B cell (primary cell): ENCODE measurements at regions not wholly inside any gene's neighbourhood (a gene's known extent, or its start where the extent isn't known, plus 50 kb on each side); places are given as distances from the start of the nearest gene placed in this dataset.

Experiments used
- ATAC-seq: fragments of 200-7000 bp; cut with Tn5 transposase; one replicate; pipeline ENCODE4 v1.10.0; 2021; ENCODE audit warnings: low read depth, mild to moderate bottlenecking, moderate number of reproducible peaks, moderate library complexity
- CTCF ChIA-PET: fragments of 350-600 bp; sonication (Branson Sonifier 250); formaldehyde crosslinking; loops from one replicate; lab custom pipeline; 2021; ENCODE audit warnings: antibody characterized with exemption, inconsistent platforms; lab: Charles Lee
- POLR2A ChIA-PET: fragments of 350-600 bp; sonication (Branson Sonifier 250); formaldehyde crosslinking; loops from one replicate; lab custom pipeline; 2021; ENCODE audit warnings: antibody characterized with exemption; lab: Charles Lee
- DNase-seq: peaks from one replicate; pipeline ENCODE4 v3.0.0; 2013
- H2AFZ ChIP-seq: 2 replicates; pipeline ENCODE4 v1.6.1; 2012; ENCODE audit warnings: mild to moderate bottlenecking, low read depth, low read length; ENCODE audit not compliant: insufficient read depth, poor library complexity, severe bottlenecking
- H3K27ac ChIP-seq, 2 donors: 1 replicate in 1 of 2; 2 replicates in 1 of 2; pipeline ENCODE4 v1.5.1; 2012 to 2013; ENCODE audit warnings: low read length in 2 of 2, mild to moderate bottlenecking in 2 of 2, moderate library complexity in 1 of 2
- H3K27me3 ChIP-seq, 4 experiments: fragments of 200-600 bp in 1 of 4; sonication (generic) in 1 of 4; replicated peaks in 1 of 4; 1 replicate in 2 of 4; 2 replicates in 2 of 4; pipeline versions ENCODE4 v1.6.1 to v1.7.0; 2013 to 2016; ENCODE audit warnings: low read length in 3 of 4, mild to moderate bottlenecking in 2 of 4, mixed read lengths in 1 of 4, moderate library complexity in 1 of 4; ENCODE audit not compliant: insufficient read depth in 4 of 4, control insufficient read depth in 3 of 4; ENCODE audit errors: control extremely low read depth in 1 of 4
- H3K36me3 ChIP-seq, 2 experiments: replicated peaks in 1 of 2; 1 replicate in 1 of 2; 2 replicates in 1 of 2; pipeline versions ENCODE4 v1.6.1 to v1.7.1; 2013; ENCODE audit warnings: low read length in 1 of 2; ENCODE audit not compliant: insufficient read depth in 2 of 2, control insufficient read depth in 1 of 2; ENCODE audit errors: control extremely low read depth in 1 of 2, extremely low read depth in 1 of 2
- H3K4me1 ChIP-seq, 2 donors: fragments of 200-600 bp in 1 of 2; sonication (generic) in 1 of 2; 1 replicate in 1 of 2; 2 replicates in 1 of 2; pipeline versions ENCODE4 v1.5.1 to v1.6.1; 2013 to 2017; ENCODE audit warnings: low read length in 2 of 2; ENCODE audit not compliant: control insufficient read depth in 2 of 2, insufficient read depth in 2 of 2
- H3K4me2 ChIP-seq: replicated peaks from 2 replicates; pipeline ENCODE3; 2012; ENCODE audit warnings: mild to moderate bottlenecking, low read depth, low read length; ENCODE audit not compliant: poor library complexity, severe bottlenecking
- H3K4me3 ChIP-seq, 5 experiments: fragments of 200-600 bp in 1 of 5; sonication (generic) in 1 of 5; 1 replicate in 3 of 5; 2 replicates in 2 of 5; pipeline versions ENCODE4 v1.5.1 to v1.7.0; 2011 to 2016; ENCODE audit warnings: low read length in 4 of 5, mild to moderate bottlenecking in 4 of 5, low read depth in 2 of 5, control low read depth in 1 of 5, moderate library complexity in 1 of 5; ENCODE audit not compliant: insufficient read depth in 1 of 5; ENCODE audit errors: control extremely low read depth in 1 of 5, extremely low read depth in 1 of 5
- H3K79me2 ChIP-seq: fragments of 200-600 bp; sonication (generic); one replicate; pipeline ENCODE4 v1.6.0; 2016; ENCODE audit warnings: low read length; ENCODE audit not compliant: control insufficient read depth, insufficient read depth
- H3K9ac ChIP-seq: fragments of 200-600 bp; sonication (generic); 2 replicates; pipeline ENCODE4 v1.6.1; 2017; ENCODE audit warnings: mild to moderate bottlenecking, low read length, moderate library complexity
- H3K9me3 ChIP-seq, 3 donors: one replicate each; pipeline versions ENCODE4 v1.6.1 to v1.7.1; 2013; ENCODE audit warnings: low read length in 2 of 3; ENCODE audit not compliant: control insufficient read depth in 2 of 3, insufficient read depth in 1 of 3; ENCODE audit errors: control extremely low read depth in 1 of 3
- H4K20me1 ChIP-seq: 2 replicates; pipeline ENCODE4 v1.6.0; 2012; ENCODE audit warnings: mild to moderate bottlenecking, low read length; ENCODE audit not compliant: insufficient read depth, control insufficient read depth, poor library complexity, severe bottlenecking
- H3K27ac Mint-ChIP-seq: one replicate; pipeline ENCODE4 v1.8.0; 2021; ENCODE audit warnings: mixed read lengths
- H3K27me3 Mint-ChIP-seq: one replicate; pipeline ENCODE4 v1.8.0; 2021; ENCODE audit warnings: mixed read lengths
- H3K4me1 Mint-ChIP-seq: one replicate; pipeline ENCODE4 v1.8.0; 2021; ENCODE audit warnings: mixed read lengths
- H3K4me3 Mint-ChIP-seq: one replicate; pipeline ENCODE4 v1.8.0; 2021; ENCODE audit warnings: mixed read lengths
- H3K9me3 Mint-ChIP-seq: one replicate; pipeline ENCODE4 v1.8.0; 2022; ENCODE audit warnings: mixed read lengths; ENCODE audit not compliant: insufficient read depth
- EZH2 ChIP-seq: IDR thresholded peaks from 2 replicates; pipeline ENCODE4 v1.6.1; 2012; ENCODE audit warnings: borderline replicate concordance, low read depth, mild to moderate bottlenecking, moderate library complexity, low read length; ENCODE audit not compliant: insufficient read depth, poor library complexity, severe bottlenecking
- WGBS: methylation state at CpG from one replicate; pipeline ENCODE4 v1.1.5; 2013; ENCODE audit warnings: missing lambda C conversion rate; ENCODE audit not compliant: insufficient coverage; 5-methylcytosine and 5-hydroxymethylcytosine counted together
- intact Hi-C: fragments of 100-400 bp; cut with micrococcal nuclease; formaldehyde crosslinking; loops from one replicate; pipeline ENCODE4 v1.10.0; 2022
- TF ChIP-seq, protein P1 (sequence below): fragments of 200-600 bp; IDR thresholded peaks from one replicate; pipeline ENCODE4 v1.8.0; 2022; ENCODE audit warnings: antibody characterized with exemption, mild to moderate bottlenecking

DNA sequence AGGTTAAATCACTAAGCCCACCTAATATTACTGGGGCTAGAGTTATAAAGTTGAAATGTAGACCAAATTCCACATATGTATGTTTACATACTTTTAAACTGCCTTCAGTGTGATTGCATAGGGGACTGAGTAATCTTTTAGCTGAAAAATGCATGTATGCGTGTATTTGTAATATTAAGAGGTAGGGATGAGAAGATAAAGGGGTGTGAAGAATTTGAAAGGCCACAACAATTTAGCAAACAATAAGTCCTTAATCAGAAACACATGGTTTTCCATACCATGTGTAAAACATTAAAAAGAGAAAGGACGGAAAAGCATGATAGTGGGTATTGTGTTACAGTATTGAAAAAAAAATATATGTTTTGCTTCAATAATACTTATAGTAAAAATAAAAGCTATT, 919.9 kb upstream of the FLRT2 start:
- H3K27ac Mint-ChIP-seq, result no peak overlapping the region
- no peak overlapping the region for H3K4me3 ChIP-seq
- no peak overlapping the region for H3K27ac ChIP-seq
- no peaks in the 10 kb centered on the region for H3K27me3 Mint-ChIP-seq
- no peak overlapping the region for H2AFZ ChIP-seq
- ATAC-seq (no peak), DNase-seq (no peak)
- no peaks in the 10 kb centered on the region for H3K27me3 ChIP-seq
- no peaks in the 10 kb centered on the region for H3K36me3 ChIP-seq
- intact Hi-C loops, result no loop called here
- WGBS, result no CpG with 5 or more reads among the region's 2 CpGs
- H3K4me1 ChIP-seq, result no peaks in the 10 kb centered on the region
- H3K79me2 ChIP-seq, result no peaks in the 10 kb centered on the region
- H3K4me3 Mint-ChIP-seq, result no peak overlapping the region
- H3K4me2 ChIP-seq, result no peak overlapping the region
- H3K9me3 ChIP-seq, result peaks cover 0 to 3% (median 0%) of the 10 kb centered on the region in 3 donors
- H3K4me1 Mint-ChIP-seq, result no peaks in the 10 kb centered on the region
- CTCF ChIA-PET, result no interaction called here
- H3K9ac ChIP-seq, result no peak overlapping the region
- H4K20me1 ChIP-seq, result no peaks in the 10 kb centered on the region
- TF ChIP-seq, protein P1, sequence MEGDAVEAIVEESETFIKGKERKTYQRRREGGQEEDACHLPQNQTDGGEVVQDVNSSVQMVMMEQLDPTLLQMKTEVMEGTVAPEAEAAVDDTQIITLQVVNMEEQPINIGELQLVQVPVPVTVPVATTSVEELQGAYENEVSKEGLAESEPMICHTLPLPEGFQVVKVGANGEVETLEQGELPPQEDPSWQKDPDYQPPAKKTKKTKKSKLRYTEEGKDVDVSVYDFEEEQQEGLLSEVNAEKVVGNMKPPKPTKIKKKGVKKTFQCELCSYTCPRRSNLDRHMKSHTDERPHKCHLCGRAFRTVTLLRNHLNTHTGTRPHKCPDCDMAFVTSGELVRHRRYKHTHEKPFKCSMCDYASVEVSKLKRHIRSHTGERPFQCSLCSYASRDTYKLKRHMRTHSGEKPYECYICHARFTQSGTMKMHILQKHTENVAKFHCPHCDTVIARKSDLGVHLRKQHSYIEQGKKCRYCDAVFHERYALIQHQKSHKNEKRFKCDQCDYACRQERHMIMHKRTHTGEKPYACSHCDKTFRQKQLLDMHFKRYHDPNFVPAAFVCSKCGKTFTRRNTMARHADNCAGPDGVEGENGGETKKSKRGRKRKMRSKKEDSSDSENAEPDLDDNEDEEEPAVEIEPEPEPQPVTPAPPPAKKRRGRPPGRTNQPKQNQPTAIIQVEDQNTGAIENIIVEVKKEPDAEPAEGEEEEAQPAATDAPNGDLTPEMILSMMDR, result no peak
- no peak for TF ChIP-seq EZH2
- H3K9me3 Mint-ChIP-seq, result no peaks in the 10 kb centered on the region
- POLR2A ChIA-PET, result no interaction called here

DNA sequence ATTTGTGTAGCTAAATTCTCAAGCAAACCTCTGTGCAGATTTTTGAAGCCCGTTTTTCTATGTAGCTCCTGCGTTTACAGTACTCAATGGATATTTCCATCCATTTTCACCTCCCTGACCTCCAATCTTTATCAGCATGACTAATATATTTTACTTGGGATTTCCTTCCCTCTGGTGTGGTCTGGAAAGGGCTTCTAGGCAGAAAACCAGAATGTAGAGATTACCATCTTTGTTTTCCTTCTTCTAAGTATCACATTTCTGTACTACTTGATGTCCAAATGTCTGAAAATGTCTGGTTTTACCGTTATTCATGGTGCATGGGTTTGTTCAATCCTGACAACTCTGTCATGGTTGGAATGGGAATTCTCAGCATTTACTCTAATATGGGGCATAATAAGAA, 907.6 kb upstream of the FLRT2 start:
- H3K27ac ChIP-seq, result no peak overlapping the region
- DNase-seq (no peak), ATAC-seq (no peak)
- H3K27me3 Mint-ChIP-seq, result no peaks in the 10 kb centered on the region
- POLR2A ChIA-PET, result no interaction called here
- no peaks in the 10 kb centered on the region for H3K4me1 ChIP-seq
- TF ChIP-seq, protein P1, result no peak
- TF ChIP-seq EZH2, result no peak
- H3K36me3 ChIP-seq, result no peaks in the 10 kb centered on the region
- no peaks in the 10 kb centered on the region for H3K9me3 ChIP-seq
- H3K79me2 ChIP-seq, result no peaks in the 10 kb centered on the region
- H3K4me3 ChIP-seq, result no peak overlapping the region
- intact Hi-C loops, result no loop called here
- CTCF ChIA-PET, result no interaction called here
- no peaks in the 10 kb centered on the region for H3K27me3 ChIP-seq
- no peak overlapping the region for H2AFZ ChIP-seq
- WGBS, result 80% methylated on average over 2 of the region's 3 CpGs
- H3K9ac ChIP-seq, result no peak overlapping the region
- H3K27ac Mint-ChIP-seq, result no peak overlapping the region
- H4K20me1 ChIP-seq, result no peaks in the 10 kb centered on the region
- no peak overlapping the region for H3K4me2 ChIP-seq
- no peaks in the 10 kb centered on the region for H3K4me1 Mint-ChIP-seq
- H3K4me3 Mint-ChIP-seq, result no peak overlapping the region
- H3K9me3 Mint-ChIP-seq, result peaks cover 3% of the 10 kb centered on the region
